ENCODE measurements at regions not wholly inside any gene's neighbourhood (a gene's known extent, or its start where the extent isn't known, plus 50 kb on each side); places are given as distances from the start of the nearest gene placed in this dataset.

- H3K4me3 ChIP-seq (ENCODE audit: low read depth, low read length) = no peak overlapping the region
- TF ChIP-seq, protein P1, sequence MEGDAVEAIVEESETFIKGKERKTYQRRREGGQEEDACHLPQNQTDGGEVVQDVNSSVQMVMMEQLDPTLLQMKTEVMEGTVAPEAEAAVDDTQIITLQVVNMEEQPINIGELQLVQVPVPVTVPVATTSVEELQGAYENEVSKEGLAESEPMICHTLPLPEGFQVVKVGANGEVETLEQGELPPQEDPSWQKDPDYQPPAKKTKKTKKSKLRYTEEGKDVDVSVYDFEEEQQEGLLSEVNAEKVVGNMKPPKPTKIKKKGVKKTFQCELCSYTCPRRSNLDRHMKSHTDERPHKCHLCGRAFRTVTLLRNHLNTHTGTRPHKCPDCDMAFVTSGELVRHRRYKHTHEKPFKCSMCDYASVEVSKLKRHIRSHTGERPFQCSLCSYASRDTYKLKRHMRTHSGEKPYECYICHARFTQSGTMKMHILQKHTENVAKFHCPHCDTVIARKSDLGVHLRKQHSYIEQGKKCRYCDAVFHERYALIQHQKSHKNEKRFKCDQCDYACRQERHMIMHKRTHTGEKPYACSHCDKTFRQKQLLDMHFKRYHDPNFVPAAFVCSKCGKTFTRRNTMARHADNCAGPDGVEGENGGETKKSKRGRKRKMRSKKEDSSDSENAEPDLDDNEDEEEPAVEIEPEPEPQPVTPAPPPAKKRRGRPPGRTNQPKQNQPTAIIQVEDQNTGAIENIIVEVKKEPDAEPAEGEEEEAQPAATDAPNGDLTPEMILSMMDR (IDR thresholded peaks at IDR 0.05; ENCODE audit: low read depth, low read length) = peak; percentile 61
- no peak for TF ChIP-seq MYC (IDR thresholded peaks at IDR 0.05; ENCODE audit: low read depth, low read length)
- DNase-seq (ENCODE audit: low read depth) = peak; percentile 36
These were observed 346.7 kb downstream of the RAD51AP2 start for GRCh38 chr2:17171446-17172049.

DNA sequence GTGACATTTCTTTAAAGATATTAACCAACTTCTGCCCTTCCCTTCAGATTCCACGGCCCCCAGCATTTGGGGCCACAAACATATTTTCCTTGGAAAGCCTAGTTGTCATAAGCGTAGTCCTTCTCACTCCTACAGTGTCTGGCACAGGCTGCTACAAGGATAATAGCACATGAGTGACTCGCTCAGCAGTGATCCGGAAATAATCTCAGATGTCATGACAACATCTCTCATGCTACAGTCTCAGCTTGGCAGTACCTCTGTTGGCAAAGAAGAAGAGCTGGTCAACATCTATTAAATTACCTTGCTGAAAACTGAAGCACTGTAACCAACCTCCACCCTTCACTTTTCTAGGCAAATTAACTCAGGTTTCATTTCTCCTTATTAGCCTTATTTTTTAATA is 351.7 kb downstream of the RAD51AP2 start:
- no peak for TF ChIP-seq MAX (IDR thresholded peaks at IDR 0.05; ENCODE audit: low read depth, low read length)
- TF ChIP-seq, protein P1 (IDR thresholded peaks at IDR 0.05; ENCODE audit: low read depth, low read length) = no peak
- TF ChIP-seq POLR2A (IDR thresholded peaks at IDR 0.05; ENCODE audit: extremely low read depth, insufficient read length) = no peak
- no peak for TF ChIP-seq MYC (IDR thresholded peaks at IDR 0.05; ENCODE audit: low read depth, low read length)
- no peak overlapping the region for H3K4me3 ChIP-seq (ENCODE audit: low read depth, low read length)
- no peak for DNase-seq (ENCODE audit: low read depth)

DNA sequence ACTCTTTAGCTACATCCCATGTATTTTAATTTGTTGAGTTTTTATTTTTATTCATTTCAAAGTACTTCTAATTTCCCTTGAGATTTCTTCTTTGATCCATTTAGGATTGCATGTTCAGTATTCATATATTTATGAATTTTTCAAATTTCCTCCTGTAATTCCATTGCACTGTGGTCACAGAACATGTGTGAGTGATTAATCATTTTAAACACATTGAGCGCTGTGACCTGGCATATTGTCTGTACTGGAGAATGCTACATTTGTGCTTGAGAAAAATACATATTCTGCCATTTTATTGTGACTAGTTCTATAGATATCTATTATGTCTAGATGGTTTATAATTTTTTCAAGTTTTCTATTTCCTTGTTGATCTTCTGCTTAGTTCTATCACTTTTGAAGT is 353.7 kb downstream of the RAD51AP2 start:
- TF ChIP-seq MAX (IDR thresholded peaks at IDR 0.05; ENCODE audit: low read depth, low read length) (no peak), MYC (IDR thresholded peaks at IDR 0.05; ENCODE audit: low read depth, low read length) (no peak), POLR2A (IDR thresholded peaks at IDR 0.05; ENCODE audit: extremely low read depth, insufficient read length) (no peak)
- TF ChIP-seq, protein P1 (IDR thresholded peaks at IDR 0.05; ENCODE audit: low read depth, low read length) = no peak
- H3K4me3 ChIP-seq (ENCODE audit: low read depth, low read length) = no peak overlapping the region
- DNase-seq (ENCODE audit: low read depth) = no peak

DNA sequence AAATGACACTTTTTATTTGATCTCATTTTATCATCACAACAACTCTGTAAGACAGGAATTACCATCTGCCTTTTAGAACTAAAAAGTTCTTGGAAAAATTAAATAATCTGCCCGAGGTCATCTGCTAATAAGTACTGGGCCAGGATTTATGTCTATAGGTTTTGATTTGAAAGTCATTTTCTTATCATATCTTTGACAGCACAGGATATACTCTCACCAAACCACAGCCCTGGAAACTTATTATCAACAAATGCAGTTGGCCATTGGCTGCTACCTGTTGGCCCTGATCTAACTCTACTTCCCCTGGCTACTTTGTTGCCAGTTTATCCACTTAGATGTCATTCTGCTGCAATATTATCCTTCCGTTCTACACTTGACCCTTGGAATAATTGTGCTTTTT is 354.6 kb downstream of the RAD51AP2 start:
- TF ChIP-seq MYC (IDR thresholded peaks at IDR 0.05; ENCODE audit: low read depth, low read length) = no peak
- H3K4me3 ChIP-seq (ENCODE audit: low read depth, low read length) = no peak overlapping the region
- DNase-seq (ENCODE audit: low read depth) = no peak

DNA sequence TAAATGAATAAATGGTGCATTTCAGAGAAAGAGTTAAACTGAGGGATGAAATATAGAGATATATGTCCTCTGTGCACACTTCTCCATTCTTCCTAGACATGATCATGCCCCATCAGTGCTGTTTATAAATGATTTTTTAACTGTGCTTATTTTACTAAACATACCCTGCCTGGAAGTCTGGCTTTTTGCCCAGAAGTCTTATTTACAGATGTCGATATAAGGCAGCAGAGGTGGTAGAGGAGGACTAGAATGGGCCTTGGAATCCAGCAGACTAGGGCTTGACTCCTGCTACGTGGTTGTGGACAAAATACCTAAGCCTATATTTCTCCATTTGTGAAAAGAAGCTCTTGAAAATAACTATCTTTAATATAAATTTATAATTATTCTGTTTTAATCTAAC is 355.5 kb downstream of the RAD51AP2 start:
- no peak for DNase-seq (ENCODE audit: low read depth)
- H3K4me3 ChIP-seq (ENCODE audit: low read depth, low read length) = no peak overlapping the region
- TF ChIP-seq, protein P1 (IDR thresholded peaks at IDR 0.05; ENCODE audit: low read depth, low read length) = no peak
- TF ChIP-seq POLR2A (IDR thresholded peaks at IDR 0.05; ENCODE audit: extremely low read depth, insufficient read length) (no peak), MYC (IDR thresholded peaks at IDR 0.05; ENCODE audit: low read depth, low read length) (no peak), MAX (IDR thresholded peaks at IDR 0.05; ENCODE audit: low read depth, low read length) (no peak)

DNA sequence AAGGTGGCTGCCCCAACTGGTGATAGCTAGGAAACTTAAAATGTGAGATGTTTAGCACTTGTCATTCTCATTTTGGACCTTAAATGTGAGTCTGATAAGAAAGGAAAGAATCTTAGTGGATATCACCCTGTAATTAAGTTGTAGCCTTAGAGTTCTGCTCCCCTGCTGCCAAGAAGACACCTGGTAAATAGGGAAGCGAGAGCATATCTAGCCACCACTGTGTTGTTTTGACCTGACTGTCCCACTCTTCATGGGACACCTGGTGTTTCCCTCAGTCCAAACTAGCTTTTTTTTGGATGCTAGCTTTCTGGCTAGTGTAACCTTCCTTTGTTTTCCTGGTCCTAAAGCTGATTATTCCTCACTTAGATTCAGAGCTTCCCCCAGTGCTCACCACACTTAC is 357.6 kb downstream of the RAD51AP2 start:
- TF ChIP-seq, protein P1 (IDR thresholded peaks at IDR 0.05; ENCODE audit: low read depth, low read length) = no peak
- TF ChIP-seq MAX (IDR thresholded peaks at IDR 0.05; ENCODE audit: low read depth, low read length) = no peak
- no peak for TF ChIP-seq MYC (IDR thresholded peaks at IDR 0.05; ENCODE audit: low read depth, low read length)
- no peak for TF ChIP-seq POLR2A (IDR thresholded peaks at IDR 0.05; ENCODE audit: extremely low read depth, insufficient read length)
- no peak for DNase-seq (ENCODE audit: low read depth)
- H3K4me3 ChIP-seq (ENCODE audit: low read depth, low read length) = no peak overlapping the region
